Esophagus squamous epithelium (tissue), 4 donors: ENCODE measurements at regions not wholly inside any gene's neighbourhood (a gene's known extent, or its start where the extent isn't known, plus 50 kb on each side); places are given as distances from the start of the nearest gene placed in this dataset.

Source experiments
- CTCF ChIP-seq, 6 experiments: fragments of 450-650 bp in 4 of 6; fragments of 200-600 bp in 2 of 6; sonication (generic) in 2 of 6; IDR thresholded peaks; one replicate each; pipeline ENCODE4 v1.5.1; 2016 to 2019; ENCODE audit warnings: antibody characterized with exemption in 6 of 6, mild to moderate bottlenecking in 4 of 6, moderate library complexity in 4 of 6
- POLR2A ChIP-seq, 4 donors: fragments of 450-650 bp; IDR thresholded peaks; one replicate each; pipeline ENCODE4 v1.6.1; 2017; ENCODE audit warnings: antibody characterized with exemption in 4 of 4, mild to moderate bottlenecking in 4 of 4, moderate library complexity in 3 of 4

- TF ChIP-seq POLR2A (IDR thresholded peaks at IDR 0.05) = no peak
- no peak for TF ChIP-seq CTCF (IDR thresholded peaks at IDR 0.05)
These were observed 134.9 kb upstream of the SPRED1 start for GRCh38 chr15:38117781-38118180.
